ENCODE measurements at regions not wholly inside any gene's neighbourhood (a gene's known extent, or its start where the extent isn't known, plus 50 kb on each side); places are given as distances from the start of the nearest gene placed in this dataset.

GRCh38 chr13:74622284-74622683 is 488.1 kb upstream of the KLF12 start:
- BruUV-seq (replicated peaks), result no TSS peak
- TF ChIP-seq, protein P1, sequence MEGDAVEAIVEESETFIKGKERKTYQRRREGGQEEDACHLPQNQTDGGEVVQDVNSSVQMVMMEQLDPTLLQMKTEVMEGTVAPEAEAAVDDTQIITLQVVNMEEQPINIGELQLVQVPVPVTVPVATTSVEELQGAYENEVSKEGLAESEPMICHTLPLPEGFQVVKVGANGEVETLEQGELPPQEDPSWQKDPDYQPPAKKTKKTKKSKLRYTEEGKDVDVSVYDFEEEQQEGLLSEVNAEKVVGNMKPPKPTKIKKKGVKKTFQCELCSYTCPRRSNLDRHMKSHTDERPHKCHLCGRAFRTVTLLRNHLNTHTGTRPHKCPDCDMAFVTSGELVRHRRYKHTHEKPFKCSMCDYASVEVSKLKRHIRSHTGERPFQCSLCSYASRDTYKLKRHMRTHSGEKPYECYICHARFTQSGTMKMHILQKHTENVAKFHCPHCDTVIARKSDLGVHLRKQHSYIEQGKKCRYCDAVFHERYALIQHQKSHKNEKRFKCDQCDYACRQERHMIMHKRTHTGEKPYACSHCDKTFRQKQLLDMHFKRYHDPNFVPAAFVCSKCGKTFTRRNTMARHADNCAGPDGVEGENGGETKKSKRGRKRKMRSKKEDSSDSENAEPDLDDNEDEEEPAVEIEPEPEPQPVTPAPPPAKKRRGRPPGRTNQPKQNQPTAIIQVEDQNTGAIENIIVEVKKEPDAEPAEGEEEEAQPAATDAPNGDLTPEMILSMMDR (IDR thresholded peaks at IDR 0.05; ENCODE audit: unreplicated experiment), result no peak
- H3K4me3 Mint-ChIP-seq (ENCODE audit: unreplicated experiment), result no peak overlapping the region
- H3K27me3 Mint-ChIP-seq (ENCODE audit: insufficient read depth, unreplicated experiment), result no peaks in the 10 kb centered on the region
- H3K9me3 Mint-ChIP-seq (ENCODE audit: unreplicated experiment), result no peaks in the 10 kb centered on the region
- no peak for DNase-seq (ENCODE audit: unreplicated experiment)
- H3K27ac Mint-ChIP-seq (ENCODE audit: low read depth, unreplicated experiment), result no peak overlapping the region
- ChIA-PET CTCF (interaction anchor here (0.5 kb wide), 1 partner anchor 815 kb away, joined by 3 read pairs; no protein-coding TSS in a partner anchor), POLR2A (interaction anchor here (0.7 kb wide), 1 partner anchor 29 kb away, joined by 3 read pairs; no protein-coding TSS in a partner anchor)
- H3K36me3 Mint-ChIP-seq (ENCODE audit: insufficient read depth, unreplicated experiment), result no peaks in the 10 kb centered on the region
- no peaks in the 10 kb centered on the region for H3K4me1 Mint-ChIP-seq (ENCODE audit: insufficient read depth, unreplicated experiment)
- intact Hi-C loops (cut with micrococcal nuclease), result no loop called here

DNA sequence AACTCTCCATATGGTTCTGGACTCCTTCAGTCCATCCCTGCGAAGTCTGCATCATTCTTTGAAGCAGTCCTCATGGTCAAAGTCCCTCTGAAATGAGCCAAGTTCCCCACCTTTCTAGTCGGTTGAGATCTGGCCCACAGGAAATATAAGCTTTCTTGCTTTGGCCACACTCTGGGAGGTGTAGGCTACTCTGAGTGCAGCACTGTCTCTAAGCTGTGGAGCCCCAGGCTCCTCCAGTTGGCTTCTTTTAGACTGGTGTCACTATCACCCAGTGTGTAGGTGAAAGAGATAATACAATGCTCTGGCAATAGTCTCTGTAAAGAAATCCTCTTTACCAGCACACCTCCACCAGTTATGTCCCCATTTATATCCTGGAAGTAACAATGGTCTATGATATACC is 486.5 kb upstream of the KLF12 start:
- no peaks in the 10 kb centered on the region for H3K36me3 Mint-ChIP-seq (ENCODE audit: insufficient read depth, unreplicated experiment)
- TF ChIP-seq, protein P1 (IDR thresholded peaks at IDR 0.05; ENCODE audit: unreplicated experiment), result no peak
- no peak overlapping the region for H3K27ac Mint-ChIP-seq (ENCODE audit: low read depth, unreplicated experiment)
- BruUV-seq (replicated peaks), result no TSS peak
- H3K4me1 Mint-ChIP-seq (ENCODE audit: insufficient read depth, unreplicated experiment), result no peaks in the 10 kb centered on the region
- H3K4me3 Mint-ChIP-seq (ENCODE audit: unreplicated experiment), result no peak overlapping the region
- H3K9me3 Mint-ChIP-seq (ENCODE audit: unreplicated experiment), result no peaks in the 10 kb centered on the region
- intact Hi-C loops (cut with micrococcal nuclease), result no loop called here
- no peak for DNase-seq (ENCODE audit: unreplicated experiment)
- ChIA-PET POLR2A (no interaction called here), CTCF (interaction anchor here (0.7 kb wide), 1 partner anchor 336 kb away, joined by 3 read pairs; no protein-coding TSS in a partner anchor)
- no peaks in the 10 kb centered on the region for H3K27me3 Mint-ChIP-seq (ENCODE audit: insufficient read depth, unreplicated experiment)

- no peak overlapping the region for H3K27ac Mint-ChIP-seq (ENCODE audit: low read depth, unreplicated experiment)
- no peaks in the 10 kb centered on the region for H3K27me3 Mint-ChIP-seq (ENCODE audit: insufficient read depth, unreplicated experiment)
- BruUV-seq (replicated peaks), result no TSS peak
- ChIA-PET CTCF (interaction anchor here (0.7 kb wide), 1 partner anchor 336 kb away, joined by 3 read pairs; no protein-coding TSS in a partner anchor), POLR2A (no interaction called here)
- H3K9me3 Mint-ChIP-seq (ENCODE audit: unreplicated experiment), result no peaks in the 10 kb centered on the region
- TF ChIP-seq, protein P1 (IDR thresholded peaks at IDR 0.05; ENCODE audit: unreplicated experiment), result no peak
- intact Hi-C loops (cut with micrococcal nuclease), result no loop called here
- H3K4me3 Mint-ChIP-seq (ENCODE audit: unreplicated experiment), result no peak overlapping the region
- no peaks in the 10 kb centered on the region for H3K36me3 Mint-ChIP-seq (ENCODE audit: insufficient read depth, unreplicated experiment)
- DNase-seq (ENCODE audit: unreplicated experiment), result no peak
- H3K4me1 Mint-ChIP-seq (ENCODE audit: insufficient read depth, unreplicated experiment), result no peaks in the 10 kb centered on the region
These were observed 486.1 kb upstream of the KLF12 start for GRCh38 chr13:74620308-74620707.

- H3K4me1 Mint-ChIP-seq (ENCODE audit: insufficient read depth, unreplicated experiment), result no peaks in the 10 kb centered on the region
- no TSS peak for BruUV-seq (replicated peaks)
- CTCF ChIA-PET, result interaction anchor here (0.6 to 1.0 kb wide), 2 partner anchors 92 to 622 kb away, joined by 3 to 4 read pairs; no protein-coding TSS in a partner anchor
- POLR2A ChIA-PET, result interaction anchor here (0.7 kb wide), 1 partner anchor 26 kb away, joined by 3 read pairs; no protein-coding TSS in a partner anchor
- no peaks in the 10 kb centered on the region for H3K36me3 Mint-ChIP-seq (ENCODE audit: insufficient read depth, unreplicated experiment)
- no peak for DNase-seq (ENCODE audit: unreplicated experiment)
- TF ChIP-seq, protein P1 (IDR thresholded peaks at IDR 0.05; ENCODE audit: unreplicated experiment), result no peak
- H3K9me3 Mint-ChIP-seq (ENCODE audit: unreplicated experiment), result no peaks in the 10 kb centered on the region
- intact Hi-C loops (cut with micrococcal nuclease), result no loop called here
- H3K4me3 Mint-ChIP-seq (ENCODE audit: unreplicated experiment), result no peak overlapping the region
- H3K27ac Mint-ChIP-seq (ENCODE audit: low read depth, unreplicated experiment), result no peak overlapping the region
- no peaks in the 10 kb centered on the region for H3K27me3 Mint-ChIP-seq (ENCODE audit: insufficient read depth, unreplicated experiment)
These were observed 463.3 kb upstream of the KLF12 start for GRCh38 chr13:74597526-74597925.
